ENCODE measurements at regions not wholly inside any gene's neighbourhood (a gene's known extent, or its start where the extent isn't known, plus 50 kb on each side); places are given as distances from the start of the nearest gene placed in this dataset.

DNA sequence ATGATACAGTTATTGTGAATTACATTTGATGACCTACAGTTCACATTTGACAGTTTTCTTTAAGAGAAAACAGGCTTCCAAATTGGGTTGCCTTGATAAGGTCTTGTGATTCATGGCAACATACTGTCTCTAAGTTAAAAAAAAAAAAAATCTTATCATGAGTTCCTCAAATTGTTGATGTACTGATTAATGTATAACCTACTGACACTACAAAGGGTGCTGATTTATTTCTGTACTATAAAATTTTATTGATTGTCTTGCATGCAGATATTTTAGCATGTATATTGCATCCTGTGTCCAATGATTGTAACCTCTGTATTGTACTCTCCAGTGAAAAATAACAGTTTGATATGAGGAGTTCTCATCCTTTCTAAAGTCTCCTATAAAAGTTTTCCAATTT lies 197.3 kb upstream of the IVNS1ABP start:
- DNase-seq (ENCODE audit: insufficient read length, low spot score) (no peak), FAIRE-seq (no peak)
- TF ChIP-seq, protein P1, sequence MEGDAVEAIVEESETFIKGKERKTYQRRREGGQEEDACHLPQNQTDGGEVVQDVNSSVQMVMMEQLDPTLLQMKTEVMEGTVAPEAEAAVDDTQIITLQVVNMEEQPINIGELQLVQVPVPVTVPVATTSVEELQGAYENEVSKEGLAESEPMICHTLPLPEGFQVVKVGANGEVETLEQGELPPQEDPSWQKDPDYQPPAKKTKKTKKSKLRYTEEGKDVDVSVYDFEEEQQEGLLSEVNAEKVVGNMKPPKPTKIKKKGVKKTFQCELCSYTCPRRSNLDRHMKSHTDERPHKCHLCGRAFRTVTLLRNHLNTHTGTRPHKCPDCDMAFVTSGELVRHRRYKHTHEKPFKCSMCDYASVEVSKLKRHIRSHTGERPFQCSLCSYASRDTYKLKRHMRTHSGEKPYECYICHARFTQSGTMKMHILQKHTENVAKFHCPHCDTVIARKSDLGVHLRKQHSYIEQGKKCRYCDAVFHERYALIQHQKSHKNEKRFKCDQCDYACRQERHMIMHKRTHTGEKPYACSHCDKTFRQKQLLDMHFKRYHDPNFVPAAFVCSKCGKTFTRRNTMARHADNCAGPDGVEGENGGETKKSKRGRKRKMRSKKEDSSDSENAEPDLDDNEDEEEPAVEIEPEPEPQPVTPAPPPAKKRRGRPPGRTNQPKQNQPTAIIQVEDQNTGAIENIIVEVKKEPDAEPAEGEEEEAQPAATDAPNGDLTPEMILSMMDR (IDR thresholded peaks at IDR 0.05; ENCODE audit: insufficient read depth, missing control alignments): no peak

DNA sequence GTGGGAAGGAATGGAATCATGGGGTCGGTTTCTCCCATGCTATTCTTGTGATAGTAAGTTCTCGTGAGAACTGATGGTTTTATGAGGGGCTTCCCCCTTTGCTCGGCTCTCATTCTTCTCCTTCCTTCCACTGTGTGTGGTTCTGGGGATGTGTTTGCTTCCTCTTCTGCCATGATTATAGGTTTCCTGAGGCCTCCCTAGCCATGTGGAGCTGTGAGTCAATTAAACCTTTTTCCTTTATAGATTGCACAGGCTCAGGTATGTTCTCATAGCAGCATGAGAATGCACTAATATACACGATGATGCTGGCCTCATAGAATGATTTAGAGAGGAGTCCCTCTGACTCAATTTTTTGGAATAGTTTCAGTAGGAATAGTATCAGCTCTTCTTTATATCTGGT lies 195.4 kb upstream of the IVNS1ABP start:
- TF ChIP-seq, protein P1 (IDR thresholded peaks at IDR 0.05; ENCODE audit: insufficient read depth, missing control alignments): no peak
- FAIRE-seq (peak; percentile 70), DNase-seq (ENCODE audit: insufficient read length, low spot score) (no peak)

- TF ChIP-seq, protein P1 (IDR thresholded peaks at IDR 0.05; ENCODE audit: insufficient read depth, missing control alignments): no peak
- no peak for FAIRE-seq
- DNase-seq (ENCODE audit: insufficient read length, low spot score): no peak
These were observed 184.1 kb upstream of the IVNS1ABP start for GRCh38 chr1:185501099-185501498.

DNA sequence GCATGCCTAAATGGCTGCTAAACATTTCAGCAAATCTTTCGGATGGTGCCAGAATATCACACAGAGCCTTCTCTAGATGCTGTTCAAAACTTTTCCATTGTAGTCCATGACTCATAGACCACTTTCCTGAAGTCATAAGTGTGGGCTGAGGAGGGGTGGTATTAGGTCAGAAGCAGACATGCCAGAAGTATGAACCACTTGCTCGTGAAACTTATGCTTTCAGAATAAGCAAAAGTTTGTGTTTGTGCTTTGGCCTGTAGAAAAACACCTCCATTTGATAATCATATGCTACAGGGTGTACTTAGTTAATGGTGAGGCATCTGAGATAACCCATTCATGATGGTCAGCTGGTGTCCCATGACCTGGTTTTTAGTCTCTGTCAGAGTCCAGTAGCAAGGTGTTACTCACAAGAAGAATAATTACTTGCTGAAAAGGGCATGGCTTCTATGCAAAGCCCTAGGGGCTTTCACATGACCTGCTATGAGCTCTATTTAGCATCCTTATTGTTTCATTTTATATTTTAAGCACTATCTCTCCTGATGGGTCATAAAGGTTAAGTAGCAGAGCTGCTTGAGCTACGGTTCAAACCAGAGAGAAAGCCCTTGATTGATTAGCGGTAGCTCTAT lies 183.1 kb upstream of the IVNS1ABP start:
- TF ChIP-seq, protein P1 (IDR thresholded peaks at IDR 0.05; ENCODE audit: insufficient read depth, missing control alignments): no peak
- DNase-seq (ENCODE audit: insufficient read length, low spot score) (no peak), FAIRE-seq (no peak)

DNA sequence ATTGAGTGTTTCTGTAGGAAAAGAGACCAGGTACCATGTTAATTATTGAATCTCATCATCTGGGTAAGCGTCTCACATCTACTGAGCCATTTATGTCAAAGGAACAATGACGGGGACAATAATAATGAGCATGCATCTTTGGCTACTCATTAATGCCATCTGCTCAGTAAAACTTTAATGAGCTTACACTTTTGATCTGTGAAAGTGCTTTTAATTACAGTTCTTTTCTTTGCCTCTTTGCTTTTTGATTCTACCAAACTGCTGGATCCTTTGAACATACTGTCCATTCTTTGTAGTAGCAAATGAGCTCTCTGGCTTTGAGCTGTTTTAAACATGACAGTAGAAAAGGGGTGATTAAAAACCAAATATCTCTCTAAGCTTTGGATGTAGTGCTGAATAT lies 181.2 kb upstream of the IVNS1ABP start:
- DNase-seq (ENCODE audit: insufficient read length, low spot score) (no peak), FAIRE-seq (peak; percentile 99)
- TF ChIP-seq, protein P1 (IDR thresholded peaks at IDR 0.05; ENCODE audit: insufficient read depth, missing control alignments): no peak

GRCh38 chr1:185497177-185497576 lies 180.1 kb upstream of the IVNS1ABP start:
- no peak for DNase-seq (ENCODE audit: insufficient read length, low spot score)
- TF ChIP-seq, protein P1 (IDR thresholded peaks at IDR 0.05; ENCODE audit: insufficient read depth, missing control alignments): no peak
- FAIRE-seq: peak; percentile 35

- TF ChIP-seq, protein P1 (IDR thresholded peaks at IDR 0.05; ENCODE audit: insufficient read depth, missing control alignments): no peak
- FAIRE-seq: no peak
- DNase-seq (ENCODE audit: insufficient read length, low spot score): no peak
These were observed 178.9 kb upstream of the IVNS1ABP start for GRCh38 chr1:185495898-185496297.

Data from D721Med (cell line).